GM19023 (cell line): ENCODE measurements at regions not wholly inside any gene's neighbourhood (a gene's known extent, or its start where the extent isn't known, plus 50 kb on each side); places are given as distances from the start of the nearest gene placed in this dataset.
"Not testable (repeated sequence)": the region's sequence is repeated elsewhere in the genome, so short reads cannot be mapped to it uniquely, and the experiment has no call there.

Source experiments
- ATAC-seq: cut with Tn5 transposase; IDR thresholded peaks from one replicate; pipeline ENCODE4 v1.9.1; 2021; ENCODE audit warnings: mild to moderate bottlenecking, moderate library complexity; ENCODE audit not compliant: unreplicated experiment

DNA sequence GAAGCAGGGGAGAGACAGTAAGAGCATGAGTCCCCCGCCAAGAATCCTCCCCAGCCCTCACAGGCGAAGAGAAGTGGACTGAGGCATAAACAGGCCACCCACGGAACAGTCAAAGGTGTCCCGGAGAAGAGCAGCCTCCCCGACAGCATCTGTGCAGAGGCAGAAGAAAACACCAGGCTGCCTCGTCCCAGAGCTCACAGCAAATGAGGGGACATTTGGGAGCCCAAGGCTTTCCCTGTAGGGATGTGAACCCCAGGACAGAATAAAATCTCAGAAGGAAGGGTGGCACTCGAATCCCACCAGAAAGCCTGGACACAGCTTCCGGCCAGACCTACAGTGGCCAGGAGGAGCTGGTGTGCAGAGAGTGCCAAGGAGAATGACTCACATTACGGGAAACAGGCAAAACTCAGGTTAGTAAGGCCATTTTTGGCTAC is 90.4 kb downstream of the DLL1 start:
- no peak for ATAC-seq

DNA sequence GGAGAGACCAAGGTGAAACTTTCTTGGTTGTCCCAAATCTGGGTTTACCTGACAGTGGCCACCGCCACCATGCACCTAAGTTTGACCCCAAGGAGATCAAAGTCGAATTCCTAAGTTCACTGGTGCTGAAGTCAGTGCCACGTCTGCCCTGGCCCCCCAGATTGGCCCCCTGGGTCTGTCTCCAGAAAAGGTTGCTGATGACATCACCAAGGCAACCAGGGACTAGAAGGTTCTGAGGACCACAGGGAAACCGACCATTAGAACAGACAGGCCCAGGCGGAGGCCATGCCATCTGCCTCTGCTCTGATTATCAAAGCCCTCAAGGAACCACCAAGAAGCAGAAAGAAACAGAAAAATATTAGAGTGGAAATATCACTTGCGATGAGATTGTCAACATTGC is 91.2 kb downstream of the DLL1 start:
- no peak for ATAC-seq

DNA sequence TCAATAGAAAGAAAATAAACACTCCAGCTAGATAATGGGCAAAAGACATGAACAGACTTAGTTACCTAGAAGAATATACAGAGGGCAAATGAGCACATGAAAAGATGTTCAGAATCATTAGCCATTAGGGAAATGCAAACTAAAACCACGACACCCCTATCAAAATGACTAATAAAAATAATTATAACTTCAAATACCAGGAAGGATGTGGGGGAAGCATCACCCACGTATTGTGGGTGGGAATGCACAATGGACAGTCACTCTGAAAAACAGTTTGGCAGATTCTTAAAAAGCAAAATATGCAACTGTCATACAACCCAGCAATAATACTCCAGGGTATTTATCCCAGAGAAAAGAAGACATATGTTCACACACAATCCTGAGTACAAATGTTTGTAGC is 92.6 kb downstream of the DLL1 start:
- ATAC-seq = no peak

DNA sequence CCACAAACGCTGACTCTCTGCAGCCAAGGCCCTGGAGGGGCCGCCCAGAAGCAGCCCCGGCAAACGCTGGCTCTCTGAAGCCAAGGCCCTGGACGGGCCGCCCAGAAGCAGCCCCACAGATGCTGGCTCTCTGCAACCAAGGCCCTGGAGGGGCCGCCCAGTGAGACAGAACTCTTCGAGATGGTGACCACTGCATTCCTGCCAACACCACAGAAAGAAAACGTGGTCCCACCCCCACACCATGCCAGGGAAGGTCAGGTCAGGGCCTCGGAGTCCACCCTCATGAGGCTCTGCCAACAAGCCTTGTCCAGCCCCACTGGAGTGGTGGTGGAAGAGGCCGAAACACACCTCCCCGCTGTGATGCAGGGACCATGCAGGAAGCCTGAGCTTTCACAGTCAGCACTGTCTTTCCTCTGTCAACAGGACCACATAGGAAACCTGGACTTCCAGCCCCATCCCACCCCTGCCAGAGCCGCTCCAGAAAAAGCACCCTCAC is 97.5 kb downstream of the DLL1 start:
- no peak for ATAC-seq

DNA sequence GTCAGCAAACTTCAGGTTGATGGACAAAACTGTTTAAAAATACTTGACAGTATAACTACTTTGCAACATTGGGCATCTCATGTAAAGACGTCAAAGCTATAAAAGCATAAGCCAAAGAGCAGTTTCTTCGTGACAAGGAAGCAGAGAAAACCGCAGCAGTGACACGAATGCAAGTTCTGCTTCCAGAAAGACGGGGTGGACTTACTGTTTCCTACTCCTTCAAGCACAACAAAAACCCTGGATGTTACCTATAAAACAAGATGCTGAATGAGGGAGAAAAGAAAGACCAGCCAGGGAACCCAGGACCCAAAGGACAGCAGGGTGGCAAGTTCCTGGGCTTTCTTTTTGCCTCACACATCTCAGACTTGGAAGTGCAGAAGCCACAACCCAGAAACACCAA is 98.0 kb downstream of the DLL1 start:
- ATAC-seq = no peak

DNA sequence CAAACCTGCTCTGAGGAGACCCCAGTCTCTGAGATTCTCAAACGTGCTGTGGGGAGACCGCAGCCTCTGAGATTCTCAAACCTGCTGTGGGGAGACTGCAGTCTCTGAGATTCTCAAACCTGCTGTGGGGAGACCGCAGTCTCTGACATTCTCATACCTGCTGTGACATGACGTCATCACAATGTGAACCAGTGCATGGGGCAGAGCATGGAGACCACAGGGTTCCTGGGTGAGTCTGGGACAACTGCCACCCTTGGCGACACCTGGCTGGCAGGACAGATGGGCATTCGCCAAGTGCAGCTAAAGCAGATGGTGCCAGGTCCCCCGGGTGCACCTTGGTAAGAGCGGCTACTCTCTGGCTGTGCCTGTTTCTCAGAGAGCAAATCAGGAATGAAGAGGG is 98.8 kb downstream of the DLL1 start:
- ATAC-seq = not testable (repeated sequence)

DNA sequence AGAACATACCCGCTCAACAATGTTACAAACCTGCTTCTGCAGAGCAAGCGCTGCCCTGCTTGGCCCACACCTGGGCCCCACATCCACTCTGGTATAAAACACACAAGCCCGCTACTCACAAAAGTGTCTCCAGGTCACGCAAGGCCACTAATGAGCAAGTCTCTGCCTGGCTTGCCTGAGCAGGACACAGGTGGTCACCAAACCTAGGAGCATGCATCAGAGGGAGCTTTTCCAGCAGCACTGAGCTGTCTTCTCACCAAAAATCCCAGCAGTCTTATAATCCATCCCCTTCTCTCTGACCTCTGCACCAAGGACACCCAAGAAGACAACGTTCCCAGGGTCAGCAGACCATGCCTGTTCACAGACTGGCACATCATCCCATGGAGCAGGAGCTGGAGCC is 100.8 kb downstream of the DLL1 start:
- no peak for ATAC-seq

DNA sequence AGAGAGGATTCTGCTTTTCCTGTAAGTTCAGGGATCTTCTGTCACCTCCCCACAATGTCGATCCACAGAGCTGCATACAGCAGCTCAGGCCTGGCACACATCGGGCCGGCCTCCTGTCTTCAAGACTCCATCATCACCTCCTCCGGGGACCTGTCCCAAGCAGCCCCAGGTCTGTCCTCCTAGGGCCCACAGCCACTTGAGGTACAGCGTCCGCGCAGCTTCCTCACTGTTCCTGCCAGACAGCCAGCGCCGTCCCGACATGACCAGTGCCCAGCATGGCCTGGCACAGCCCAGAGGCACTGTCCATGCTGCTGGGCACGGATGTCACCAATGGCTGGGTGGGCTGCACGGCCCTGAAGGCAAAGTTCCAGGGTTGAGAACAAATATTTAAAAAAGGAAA is 101.6 kb downstream of the DLL1 start:
- no peak for ATAC-seq

DNA sequence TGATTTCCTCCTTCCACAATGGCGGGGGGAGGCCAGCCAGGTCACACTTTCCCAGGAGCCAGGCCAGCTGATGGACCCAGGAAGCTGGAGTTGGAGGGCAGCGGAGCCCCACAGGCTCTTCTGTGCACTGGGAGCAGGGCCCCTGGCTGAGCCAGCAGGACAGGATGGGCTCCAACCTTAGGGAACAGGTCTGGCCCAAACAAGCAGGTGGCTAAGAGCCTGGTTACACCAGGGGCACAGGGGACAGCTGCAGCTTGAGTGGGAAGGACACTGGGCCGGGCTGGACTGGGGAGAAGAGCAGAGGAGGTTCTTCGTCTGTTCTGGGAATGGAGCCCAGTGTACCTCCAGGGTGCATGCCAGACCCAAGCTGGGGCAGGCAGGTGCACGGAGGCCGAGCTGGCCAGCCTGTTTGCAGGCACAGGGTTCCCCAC is 102.3 kb downstream of the DLL1 start:
- no peak for ATAC-seq

DNA sequence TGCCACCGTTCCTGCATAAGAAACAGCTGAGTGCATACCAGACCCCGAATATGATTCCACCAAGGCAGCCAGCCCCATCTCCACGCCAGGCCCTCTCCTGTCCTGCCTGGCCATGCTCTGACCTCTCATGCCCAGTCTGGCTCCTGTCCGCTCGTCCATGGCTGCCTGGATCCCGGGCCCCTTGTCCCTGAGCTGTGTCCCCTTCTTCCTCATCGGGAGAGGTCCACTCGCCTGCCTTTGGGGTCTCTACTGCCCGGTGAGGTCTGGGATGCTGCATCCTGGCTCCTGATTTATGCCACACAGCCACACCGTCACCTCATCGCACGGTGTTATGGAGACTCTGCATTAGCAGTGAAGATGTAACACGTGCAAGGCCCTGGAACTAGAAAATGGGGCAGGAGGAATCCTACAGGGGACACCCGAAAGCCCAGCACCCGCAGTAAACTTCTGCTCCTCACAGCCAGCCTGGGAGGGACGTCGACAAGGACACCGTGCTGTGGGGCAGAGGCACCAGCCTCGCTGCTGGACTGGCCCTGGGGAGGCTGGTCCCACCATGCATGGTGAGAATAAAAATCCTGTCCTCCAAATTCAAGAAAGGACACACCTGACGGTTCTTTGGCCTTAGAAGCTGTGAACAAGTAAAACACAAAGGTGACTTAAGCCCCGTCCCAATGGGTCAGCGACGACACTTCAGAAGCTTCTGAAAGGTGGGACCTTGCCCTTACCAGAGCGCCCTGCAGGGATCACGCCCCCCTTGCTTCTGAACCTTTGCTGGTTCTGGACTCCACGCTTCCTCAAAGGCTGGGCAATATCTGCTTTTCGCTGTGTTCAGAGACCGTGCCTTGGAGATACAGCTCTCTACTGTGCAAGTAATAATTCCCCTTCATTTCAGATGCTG is 103.0 kb downstream of the DLL1 start:
- no peak for ATAC-seq

DNA sequence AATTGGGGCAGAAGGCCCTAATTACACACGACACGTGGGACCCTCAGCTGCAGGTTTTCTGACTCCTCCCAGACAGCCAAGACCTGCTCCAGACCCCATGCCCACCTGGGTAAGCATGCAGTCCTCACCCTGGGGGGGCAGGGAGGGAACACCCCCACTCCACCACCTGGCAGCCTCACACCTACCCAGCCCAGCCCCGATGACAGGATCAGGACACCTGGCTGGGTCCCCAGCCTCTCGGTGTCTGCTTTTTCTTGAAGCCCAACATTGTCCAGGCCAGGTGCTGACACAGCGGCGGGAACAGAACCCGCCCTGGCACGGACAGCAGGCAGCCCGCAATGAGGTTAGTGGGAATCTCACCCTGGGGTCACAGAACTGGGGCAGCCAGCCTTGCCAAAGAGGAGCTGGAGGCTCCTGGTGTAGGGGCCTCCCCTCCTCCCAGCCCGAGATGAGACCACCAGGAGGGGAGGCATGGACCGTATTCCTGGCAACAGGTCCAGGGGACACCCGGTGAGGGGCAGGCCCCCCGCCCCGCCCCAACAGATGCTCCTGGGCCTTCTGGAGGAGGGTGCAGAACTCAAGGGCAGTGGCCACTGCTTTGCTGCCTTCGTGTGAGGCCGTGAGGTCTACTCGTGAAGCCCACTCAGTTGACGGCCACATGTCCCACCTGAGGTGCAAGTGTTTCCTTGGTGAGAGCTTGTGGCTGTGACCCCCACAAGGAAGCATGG is 103.8 kb downstream of the DLL1 start:
- no peak for ATAC-seq

DNA sequence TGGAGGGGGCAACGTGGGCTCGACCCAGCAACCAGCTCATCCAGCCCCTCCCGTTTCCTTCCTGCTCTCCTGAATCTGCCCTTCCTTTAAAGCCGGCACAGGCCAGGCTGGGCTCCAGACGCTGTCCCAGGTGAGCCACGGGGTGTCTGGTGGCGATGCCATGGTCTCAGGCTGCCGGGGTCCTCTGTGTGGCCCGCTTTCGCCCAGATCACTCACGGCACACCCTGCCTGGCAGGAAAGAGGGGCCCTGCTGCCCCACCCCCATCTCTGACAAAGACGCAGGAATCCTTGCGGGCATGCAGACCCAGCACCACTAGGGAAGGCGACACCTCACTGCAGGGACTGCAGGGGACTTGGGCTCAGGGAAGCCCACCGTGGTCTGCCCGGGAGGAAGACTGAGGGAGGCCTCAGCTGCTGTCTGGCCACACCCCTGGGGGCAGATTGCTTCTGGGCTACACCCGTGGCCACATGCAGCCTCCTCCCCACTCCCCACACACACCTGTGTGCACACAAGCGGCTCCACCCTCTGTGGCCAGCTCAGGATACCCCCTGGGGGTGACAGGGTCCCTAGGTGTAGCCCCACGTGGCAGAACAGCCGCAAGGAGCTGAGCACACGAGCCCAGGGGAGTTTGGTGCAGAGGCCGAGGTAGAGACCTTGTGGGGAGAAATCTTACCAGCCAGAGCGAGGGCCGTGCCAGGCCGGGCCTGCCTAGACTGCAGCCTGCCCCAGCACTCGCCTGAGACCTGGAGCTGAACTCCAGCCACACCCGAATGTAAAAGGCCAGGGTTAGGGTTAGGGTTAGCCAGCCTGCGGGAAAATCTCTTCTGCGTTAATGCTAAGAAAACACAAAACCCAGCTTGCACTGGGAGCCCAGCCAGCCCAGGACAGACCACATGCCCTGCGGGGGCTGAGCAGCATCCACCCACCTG is 104.6 kb downstream of the DLL1 start:
- ATAC-seq = no peak

DNA sequence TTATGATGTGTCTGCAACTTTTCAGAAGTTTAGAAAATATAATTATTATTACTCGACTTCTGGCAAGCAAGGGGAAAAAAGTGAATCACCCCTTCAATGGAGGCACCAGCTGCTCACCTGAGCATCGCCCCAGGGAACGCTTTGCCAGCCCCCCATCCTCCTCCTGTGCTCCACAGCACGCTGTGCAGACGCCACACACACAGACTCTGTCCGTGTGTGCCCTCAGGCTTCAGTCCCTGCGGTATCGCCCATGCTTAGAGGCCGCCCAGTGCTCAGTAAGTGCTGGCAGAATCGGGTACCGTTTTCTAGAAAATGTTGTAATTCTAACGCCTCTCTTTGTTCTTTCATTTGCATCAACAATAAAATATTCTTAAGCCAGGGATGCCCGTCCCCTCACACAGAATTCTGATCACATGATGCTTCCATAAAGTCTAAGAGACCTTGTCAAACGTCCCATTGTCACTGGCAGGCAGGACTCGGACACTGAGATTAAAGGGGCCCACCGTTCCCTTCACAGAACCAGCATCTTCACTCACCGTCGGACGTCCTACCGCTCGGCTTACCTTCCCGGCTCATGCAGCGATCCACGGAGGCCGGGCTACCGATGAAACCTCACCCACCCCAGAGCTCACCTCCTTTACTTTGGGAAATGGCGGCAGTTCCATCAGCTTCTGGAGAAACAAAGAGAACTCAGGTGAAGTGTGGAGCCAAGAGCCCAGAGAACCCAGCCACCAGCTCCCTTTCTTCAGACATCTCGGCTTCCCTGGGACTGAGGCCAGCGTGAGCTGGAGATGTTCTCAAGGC is 105.5 kb downstream of the DLL1 start:
- ATAC-seq = no peak

DNA sequence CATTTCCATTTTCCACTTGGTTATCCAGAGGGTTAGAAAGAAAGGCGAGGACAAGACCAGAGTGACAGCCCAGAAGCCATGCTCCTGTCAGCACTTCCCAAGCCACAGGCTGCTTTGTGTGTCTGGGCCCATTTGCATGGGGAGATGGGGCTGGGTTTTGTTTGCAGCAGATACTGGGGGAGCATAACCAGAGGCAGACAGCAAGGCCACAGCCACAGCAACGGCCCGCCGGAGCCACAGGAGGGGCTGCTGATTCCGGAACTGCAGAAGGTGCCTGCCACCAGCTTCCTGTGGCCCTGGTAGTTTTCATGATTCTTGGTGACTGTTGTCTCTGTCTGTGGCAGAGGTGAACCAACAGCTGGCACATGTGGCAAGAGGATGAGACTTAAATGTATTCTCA is 106.6 kb downstream of the DLL1 start:
- ATAC-seq = no peak

DNA sequence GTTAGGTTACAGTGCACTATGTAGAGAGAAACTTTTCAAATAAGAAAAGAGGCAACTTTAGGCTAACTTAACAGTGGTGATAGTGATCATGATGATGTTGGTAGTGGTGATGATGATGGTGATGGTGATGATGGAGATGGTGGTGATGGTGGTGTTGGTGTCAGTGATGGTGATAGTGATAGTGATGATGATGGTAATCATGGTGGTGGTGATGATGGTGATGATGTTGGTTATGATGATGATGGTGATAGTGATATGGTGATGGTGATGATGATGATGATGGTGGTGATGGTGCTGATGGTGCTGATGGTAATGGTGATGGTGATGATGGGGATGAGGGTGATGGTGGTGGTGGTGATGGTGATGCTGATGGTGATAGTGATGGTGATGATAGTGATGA is 107.4 kb downstream of the DLL1 start:
- ATAC-seq = no peak

DNA sequence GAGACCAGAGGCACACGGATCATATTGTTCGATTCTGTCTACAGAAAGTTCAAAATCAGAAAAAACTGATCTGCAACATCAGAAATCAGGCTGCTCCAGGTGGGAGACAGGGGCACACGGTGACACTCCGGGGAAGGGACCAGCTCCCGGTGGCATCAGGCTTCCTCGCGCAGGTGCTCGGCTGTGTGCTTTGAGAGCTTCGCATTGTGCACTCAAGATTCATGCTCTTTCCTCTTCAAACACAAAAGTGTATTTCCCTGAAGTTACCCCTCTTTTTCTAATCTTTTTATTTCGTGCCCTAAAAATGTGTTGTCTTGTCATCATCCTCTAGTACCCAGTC is 108.1 kb downstream of the DLL1 start:
- ATAC-seq = no peak

DNA sequence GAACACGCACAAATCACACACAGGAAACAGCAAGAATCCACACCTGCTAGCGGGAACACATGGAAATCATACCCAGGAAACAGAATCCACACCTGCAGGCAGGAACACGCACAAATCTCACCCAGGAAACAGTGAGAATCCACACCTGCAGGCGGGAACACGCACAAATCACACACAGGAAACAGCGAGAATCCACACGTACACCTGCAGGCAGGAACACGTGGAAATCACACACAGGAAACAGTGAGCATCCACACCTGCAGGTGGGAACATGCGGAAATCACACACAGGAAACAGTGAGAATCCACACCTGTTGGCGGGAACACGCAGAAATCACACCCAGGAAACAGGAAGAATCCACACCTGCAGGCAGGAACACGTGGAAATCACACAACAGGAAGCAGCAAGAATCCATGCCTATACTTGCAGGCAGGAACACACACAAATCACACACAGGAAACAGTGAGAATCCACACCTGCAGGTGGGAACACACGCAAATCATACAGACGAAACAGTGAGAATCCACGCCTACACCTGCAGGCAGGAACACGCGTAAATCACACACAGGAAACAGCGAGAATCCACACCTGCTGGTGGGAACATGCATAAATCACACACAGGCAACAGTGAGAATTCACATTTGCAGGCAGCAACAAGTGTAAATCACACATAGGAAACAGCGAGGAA is 108.6 kb downstream of the DLL1 start:
- ATAC-seq = no peak

DNA sequence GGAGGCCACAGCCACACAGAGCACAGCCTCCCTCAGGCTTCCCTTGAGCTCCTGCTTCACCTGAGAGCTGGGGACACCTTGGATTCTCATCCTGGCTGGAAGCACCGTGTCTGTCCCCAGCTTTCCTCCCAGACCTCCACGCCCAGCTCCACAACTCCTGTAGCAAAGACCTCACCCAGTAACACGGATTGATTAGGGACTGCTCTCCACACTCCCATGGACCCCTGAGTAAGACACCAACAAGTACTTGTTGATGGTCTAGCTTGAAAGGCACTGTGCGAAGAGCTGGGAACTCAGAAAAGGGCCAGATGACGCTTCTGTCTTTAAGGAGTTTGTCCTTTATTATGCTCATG is 109.6 kb downstream of the DLL1 start:
- ATAC-seq = no peak

DNA sequence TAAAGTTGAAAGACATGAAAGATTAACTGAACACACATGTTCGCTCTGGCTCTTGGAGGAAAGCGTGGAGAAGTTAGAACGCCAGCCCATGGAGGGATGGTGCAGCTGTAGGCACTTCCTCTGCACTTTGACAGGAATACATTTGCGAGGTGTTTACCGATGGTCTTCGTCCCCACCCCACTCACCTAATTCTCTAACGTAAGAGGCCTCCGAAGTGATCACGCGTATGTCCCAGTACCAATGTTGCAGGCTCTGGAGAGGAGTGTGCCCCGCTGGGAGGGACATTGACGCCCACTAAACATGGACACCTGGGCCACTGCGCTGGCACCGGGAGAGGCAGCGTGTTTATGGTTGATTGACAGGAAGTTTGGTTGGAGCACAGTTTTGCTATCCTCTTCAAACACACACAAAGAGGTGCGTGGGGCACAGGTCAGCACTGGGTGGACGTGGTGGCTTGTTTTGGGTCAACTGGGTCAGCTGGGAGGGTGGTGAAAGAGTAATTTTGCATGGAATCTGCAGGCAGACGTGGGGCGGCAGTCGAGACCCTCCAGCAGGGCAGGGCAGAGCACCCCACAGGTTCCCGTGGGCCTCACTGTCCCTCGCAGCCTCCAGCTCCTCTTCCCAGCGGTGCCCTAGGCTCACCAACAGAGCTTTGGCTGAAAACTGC is 110.1 kb downstream of the DLL1 start:
- no peak for ATAC-seq
